ENCODE measurements at regions not wholly inside any gene's neighbourhood (a gene's known extent, or its start where the extent isn't known, plus 50 kb on each side); places are given as distances from the start of the nearest gene placed in this dataset.

GRCh38 chr2:89818873-89819272 lies 1127.4 kb downstream of the RPIA start:
- TF ChIP-seq CTCF (conservative IDR thresholded peaks at IDR 0.05; ENCODE audit: low read length) (no peak), EZH2phosphoT487 (IDR thresholded peaks at IDR 0.05; ENCODE audit: borderline replicate concordance) (no peak)
